ENCODE measurements at regions not wholly inside any gene's neighbourhood (a gene's known extent, or its start where the extent isn't known, plus 50 kb on each side); places are given as distances from the start of the nearest gene placed in this dataset.
"Not testable (repeated sequence)": the region's sequence is repeated elsewhere in the genome, so short reads cannot be mapped to it uniquely, and the experiment has no call there.

DNA sequence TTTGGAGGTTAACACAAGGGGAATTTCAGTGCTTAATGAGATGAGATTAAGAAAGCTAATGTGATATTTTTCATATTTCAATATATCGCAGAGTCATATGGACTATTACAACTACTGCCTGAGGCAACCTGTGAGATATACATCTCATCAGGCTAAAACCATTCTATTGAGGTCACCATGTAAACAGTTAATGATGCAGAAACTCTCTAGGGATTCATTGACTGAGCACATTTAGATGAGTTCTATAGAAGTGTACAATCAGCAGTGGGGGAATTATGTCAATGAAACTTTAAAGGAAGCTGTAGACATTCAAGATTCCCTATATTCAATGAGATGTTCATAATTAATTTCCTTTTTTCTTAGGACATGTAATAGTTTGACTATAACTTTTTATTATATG lies 687.4 kb upstream of the SYT4 start:
- intact Hi-C loops (cut with DNase I), result no loop called here
- DNase-seq, result no peak
- ATAC-seq (ENCODE audit: poor library complexity), result no peak

DNA sequence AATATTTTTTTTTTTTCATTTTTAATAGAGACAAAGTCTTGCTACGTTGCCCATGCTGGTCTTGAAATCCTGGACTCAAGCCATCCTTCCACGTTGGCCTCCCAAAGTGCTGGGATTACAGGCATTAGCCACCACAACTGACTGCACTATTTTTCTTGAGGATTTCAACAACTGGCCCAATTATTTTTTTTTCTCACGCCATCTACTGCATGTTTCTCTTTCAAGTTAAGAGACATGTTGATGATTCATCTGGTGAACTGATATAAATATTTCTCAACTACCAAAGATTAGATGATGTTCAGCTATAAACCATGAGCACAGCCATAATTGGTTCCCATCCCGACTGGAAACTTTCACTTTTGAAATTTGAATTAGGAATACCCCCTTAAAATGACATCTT lies 688.4 kb upstream of the SYT4 start:
- ATAC-seq (ENCODE audit: poor library complexity) (no peak), DNase-seq (no peak)
- intact Hi-C loops (cut with DNase I), result no loop called here

DNA sequence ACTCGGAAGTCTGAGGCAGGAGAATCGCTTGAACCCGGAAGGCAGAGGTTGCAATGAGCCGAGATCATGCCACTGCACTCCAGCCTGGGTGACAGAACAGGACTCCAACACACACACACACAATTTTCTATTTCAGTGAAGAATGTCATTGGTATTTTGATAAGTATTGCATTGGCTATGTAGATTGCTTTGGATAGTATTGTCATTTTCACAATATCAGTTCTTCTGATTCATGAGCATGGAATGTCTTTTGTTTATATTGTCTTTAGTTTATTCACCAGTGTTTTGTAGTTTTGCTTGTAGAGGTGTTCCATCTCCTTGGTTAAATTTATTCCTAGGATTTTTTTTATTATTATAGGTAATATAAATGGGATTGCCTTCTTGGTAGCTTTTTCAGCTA lies 693.4 kb upstream of the SYT4 start:
- DNase-seq, result no peak
- intact Hi-C loops (cut with DNase I), result no loop called here
- ATAC-seq (ENCODE audit: poor library complexity), result no peak

DNA sequence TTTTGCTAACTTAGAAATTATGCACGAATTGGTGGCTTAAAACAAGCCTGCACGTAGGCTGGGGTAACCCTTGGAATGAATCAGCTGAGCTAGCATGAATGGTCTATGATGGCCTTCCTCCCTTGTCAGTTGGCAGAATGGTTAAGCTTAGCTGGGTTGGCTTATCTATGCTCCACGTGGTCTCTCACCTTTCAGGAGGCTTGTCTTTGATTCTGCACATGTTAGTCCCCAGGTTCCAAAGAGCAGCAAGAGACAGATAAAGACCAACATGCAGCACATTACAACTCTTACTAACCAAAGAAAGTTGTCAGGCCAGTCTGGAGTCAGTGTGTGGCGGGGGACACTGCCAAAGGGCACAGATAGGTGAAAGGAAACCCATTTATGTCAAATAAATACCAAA lies 700.9 kb upstream of the SYT4 start:
- intact Hi-C loops (cut with DNase I), result loop anchor here (5.0 kb wide), 1 partner anchor 56 kb away; no protein-coding TSS in a partner anchor
- DNase-seq (no peak), ATAC-seq (ENCODE audit: poor library complexity) (no peak)

DNA sequence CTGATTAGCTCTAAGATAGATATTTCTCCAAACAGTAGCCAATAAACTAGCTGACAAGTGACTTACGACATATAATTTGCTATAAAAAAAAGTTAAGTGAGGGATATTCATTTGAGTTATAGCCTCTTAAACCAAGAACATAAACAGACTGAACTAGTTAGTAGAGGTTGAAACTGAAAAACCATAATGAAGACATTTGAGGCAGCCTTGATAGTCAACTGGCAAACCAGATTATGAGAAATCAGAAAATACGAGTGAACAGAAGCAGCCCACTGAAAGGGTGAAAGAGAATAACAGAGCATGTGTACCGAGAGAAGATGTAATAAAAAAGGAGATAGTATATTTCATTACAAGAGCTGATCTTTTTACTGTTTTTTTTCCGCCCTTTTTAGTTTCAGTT lies 698.1 kb upstream of the SETBP1 start:
- DNase-seq (no peak), ATAC-seq (ENCODE audit: poor library complexity) (no peak)
- intact Hi-C loops (cut with DNase I), result no loop called here

DNA sequence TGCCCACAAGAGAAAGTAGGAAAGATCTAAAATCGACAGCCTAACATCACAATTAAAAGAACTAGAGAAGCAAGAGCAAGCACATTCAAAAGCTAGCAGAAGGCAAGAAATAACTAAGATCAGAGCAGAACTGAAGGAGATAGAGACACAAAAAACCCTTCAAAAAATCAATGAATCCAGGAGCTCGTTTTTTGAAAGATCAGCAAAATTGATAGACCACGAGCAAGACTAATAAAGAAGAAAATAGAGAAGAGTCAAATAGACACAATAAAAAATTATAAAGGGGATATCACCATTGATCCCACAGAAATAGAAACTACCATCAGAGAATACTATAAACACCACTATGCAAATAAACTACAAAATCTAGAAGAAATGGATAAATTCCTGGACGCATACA lies 693.6 kb upstream of the SETBP1 start:
- DNase-seq; intact Hi-C loops (cut with DNase I); ATAC-seq (ENCODE audit: poor library complexity): not testable (repeated sequence)

DNA sequence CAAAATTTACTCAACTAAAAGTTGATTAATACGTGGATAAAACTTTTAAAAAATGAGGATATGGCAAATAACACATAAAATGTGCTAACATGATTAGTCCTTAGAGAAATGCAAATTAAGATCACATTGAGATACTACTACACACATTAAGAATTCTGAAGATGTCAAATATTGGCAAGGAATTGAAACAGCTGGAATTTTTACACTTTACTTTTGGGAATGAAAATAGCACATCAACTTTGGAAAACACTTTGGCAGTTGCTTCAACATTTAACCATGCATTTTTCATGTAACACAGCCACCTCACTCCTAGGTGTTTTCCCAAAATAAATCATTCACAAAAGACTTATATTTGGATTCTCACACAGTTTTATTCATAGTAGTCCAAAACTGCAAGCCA lies 687.9 kb upstream of the SETBP1 start:
- ATAC-seq (ENCODE audit: poor library complexity), result no peak
- intact Hi-C loops (cut with DNase I), result no loop called here
- no peak for DNase-seq

DNA sequence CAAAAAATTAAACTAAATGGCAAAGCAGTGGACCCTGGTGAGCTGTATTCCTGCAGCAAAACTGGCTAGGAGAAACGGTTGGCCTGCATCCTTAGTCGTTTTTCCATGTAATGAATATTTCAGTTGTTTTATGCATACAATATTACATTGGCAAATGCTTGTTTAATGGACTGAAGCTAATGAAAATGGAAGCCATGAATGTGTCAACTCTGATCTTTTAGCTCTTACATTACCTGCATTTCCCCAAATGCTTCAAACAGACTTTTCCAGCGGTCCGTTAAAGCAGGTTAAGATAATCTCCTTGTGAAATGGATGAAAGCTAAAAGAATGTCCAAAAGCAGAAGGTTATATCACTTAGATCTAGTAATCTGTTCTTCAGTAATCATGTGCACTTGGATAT lies 686.3 kb upstream of the SETBP1 start:
- intact Hi-C loops (cut with DNase I), result no loop called here
- no peak for DNase-seq
- no peak for ATAC-seq (ENCODE audit: poor library complexity)

DNA sequence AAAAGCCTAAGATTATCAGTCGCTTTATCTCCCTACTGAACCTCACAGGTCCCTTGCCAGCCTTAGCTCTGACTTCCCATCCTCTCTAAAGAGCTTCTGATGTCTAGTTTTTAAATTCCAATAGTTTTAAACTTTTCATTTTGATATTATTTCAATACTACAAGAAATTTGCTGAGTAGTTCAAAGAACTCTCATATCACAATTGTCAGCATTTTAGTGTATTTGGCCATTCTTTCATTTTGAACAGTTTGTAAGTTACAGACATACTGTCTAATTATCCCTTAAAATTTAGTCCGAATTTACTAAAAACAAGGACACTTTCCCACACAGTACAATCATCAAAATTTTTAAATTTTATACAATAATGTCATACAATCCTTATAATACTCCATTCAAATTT lies 666.8 kb upstream of the SETBP1 start:
- no peak for DNase-seq
- intact Hi-C loops (cut with DNase I), result no loop called here
- no peak for ATAC-seq (ENCODE audit: poor library complexity)

DNA sequence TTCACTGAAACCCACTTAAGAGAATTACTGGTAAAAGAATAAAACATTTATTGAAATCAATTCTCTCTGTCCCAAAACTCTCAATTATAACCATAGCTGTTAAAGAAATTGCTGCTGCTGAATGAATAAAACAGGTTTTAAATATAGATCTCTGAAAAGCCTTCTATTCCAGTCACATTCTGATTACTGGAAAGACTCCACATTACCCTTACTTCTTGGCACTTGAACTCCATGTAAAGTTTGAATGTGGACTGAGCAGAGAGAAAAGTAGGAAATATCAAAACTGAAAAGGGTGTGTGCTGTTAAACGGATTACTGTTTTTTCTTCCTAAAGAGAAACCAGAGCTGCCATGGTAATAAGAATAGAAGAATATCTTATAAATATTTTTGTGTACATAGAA lies 655.3 kb upstream of the SETBP1 start:
- ATAC-seq (ENCODE audit: poor library complexity) (no peak), DNase-seq (no peak)
- intact Hi-C loops (cut with DNase I), result no loop called here

DNA sequence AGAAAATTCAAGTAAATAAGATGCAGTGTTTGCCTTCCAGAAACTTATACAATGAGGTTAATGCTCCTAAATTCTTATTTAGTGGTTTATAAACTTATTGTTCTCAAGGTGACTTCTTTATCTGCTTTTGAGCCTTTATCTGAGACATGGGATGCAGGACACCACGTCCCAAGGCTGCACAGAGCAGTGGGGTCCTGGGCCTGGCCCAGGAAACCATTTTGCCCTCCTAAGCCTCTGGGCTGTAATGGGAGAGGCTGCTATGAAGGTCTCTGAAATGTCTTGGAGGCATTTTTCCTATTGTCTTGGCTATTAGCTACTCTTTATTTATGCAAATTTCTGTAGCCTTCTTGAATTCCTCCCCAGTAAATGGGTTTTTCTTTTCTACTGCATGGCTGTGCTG lies 652.6 kb upstream of the SETBP1 start:
- no peak for DNase-seq
- intact Hi-C loops (cut with DNase I), result no loop called here
- ATAC-seq (ENCODE audit: poor library complexity), result no peak

DNA sequence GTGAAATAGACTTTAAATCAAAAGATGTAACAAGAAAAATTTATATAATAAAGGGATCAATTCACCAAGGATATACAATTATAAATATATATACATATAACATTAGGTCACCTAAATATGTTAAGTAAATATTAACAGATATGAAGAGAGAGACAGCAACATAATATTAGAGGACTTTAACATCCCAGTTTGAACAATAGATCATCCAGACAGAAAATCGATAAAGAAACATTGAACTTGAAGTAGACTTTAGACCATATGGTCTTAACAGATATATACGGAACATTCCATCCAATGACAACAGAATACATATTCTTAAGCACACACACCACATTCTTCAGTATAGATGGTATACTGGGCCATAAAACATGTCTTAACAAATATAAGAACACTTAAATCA lies 649.6 kb upstream of the SETBP1 start:
- DNase-seq (no peak), ATAC-seq (ENCODE audit: poor library complexity) (no peak)
- intact Hi-C loops (cut with DNase I), result no loop called here

DNA sequence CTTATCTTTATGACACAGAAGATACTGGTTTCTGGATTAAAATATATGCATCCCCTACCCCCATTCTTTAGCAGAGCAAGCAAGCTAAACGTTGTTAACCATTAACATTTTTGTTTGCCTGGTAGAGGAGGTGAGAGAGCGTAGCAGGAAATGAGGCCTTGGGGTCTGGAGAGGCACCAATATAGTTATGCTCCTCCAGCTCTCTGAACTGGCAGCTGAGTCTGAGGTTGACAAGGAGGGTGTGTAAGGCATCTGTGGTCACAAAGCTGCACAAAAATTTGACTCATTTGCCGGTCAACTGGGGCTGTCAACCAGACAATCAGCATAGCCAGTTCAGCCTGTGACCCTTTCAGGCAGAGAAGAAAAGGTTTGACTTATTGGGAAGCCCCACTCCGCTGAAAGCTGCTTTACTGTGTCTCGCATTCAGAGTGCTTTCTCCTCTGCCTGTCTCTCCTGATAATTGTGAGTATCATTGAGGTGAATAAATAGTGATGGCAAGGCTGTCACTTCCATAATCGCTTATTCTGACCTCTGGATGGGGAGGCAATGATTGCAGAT lies 647.5 kb upstream of the SETBP1 start:
- DNase-seq, result no peak
- no peak for ATAC-seq (ENCODE audit: poor library complexity)
- intact Hi-C loops (cut with DNase I), result no loop called here

DNA sequence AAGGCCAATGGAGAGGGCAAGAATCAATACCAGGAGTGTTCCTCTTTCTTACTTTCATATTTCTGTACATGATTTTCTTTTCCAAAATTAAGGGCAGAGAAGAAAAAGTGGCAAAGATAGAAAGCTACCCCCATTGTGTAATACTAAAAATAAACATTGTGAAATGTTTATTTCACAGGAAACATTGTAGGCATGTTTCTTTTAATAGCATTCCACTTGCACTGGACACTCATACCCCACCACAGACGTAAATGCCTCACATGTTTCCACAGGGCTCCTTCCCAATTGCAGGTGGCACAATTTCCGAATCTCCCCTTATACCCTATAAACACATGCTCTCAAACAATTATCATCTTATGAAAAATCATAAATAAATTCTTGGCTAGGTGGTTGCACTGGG lies 645.1 kb upstream of the SETBP1 start:
- ATAC-seq (ENCODE audit: poor library complexity), result no peak
- intact Hi-C loops (cut with DNase I), result no loop called here
- no peak for DNase-seq

DNA sequence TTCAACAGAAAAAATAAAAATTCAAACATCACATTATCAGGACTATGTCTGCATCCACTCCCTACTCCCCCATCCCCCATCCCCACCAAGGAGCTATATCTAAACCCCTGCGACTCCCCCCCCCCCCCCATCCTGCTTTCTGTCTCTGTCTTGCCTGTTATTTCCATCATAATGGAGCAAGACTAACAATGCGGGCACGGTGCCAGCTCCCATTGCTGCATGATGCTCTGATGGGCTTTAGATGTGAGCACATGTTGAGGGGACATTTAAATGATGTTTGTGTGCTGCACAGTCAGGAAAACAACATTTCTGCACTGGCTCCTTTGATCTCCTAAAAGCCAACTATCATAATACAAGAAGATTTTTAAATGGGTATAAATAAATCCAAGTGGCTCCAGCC lies 644.2 kb upstream of the SETBP1 start:
- DNase-seq (peak; percentile 57), ATAC-seq (ENCODE audit: poor library complexity) (no peak)
- intact Hi-C loops (cut with DNase I), result no loop called here

DNA sequence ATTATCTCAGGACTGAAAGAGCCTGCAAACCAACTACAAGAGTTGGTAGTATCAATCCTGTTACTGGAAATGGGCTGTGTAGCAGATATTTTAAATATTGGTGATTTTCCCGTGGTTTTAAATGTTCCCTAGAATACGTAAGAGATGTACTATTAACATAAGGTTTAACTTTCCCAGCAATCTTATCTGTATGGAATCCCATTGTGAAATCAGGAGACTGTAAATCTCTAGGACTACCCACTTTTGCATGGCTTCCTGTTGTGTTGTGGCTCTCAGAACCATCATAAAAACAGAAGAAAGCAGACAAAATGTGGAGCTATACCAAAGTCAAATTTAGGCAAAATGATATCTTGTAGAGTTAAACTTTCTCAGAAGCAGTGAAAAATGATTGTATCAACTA lies 641.5 kb upstream of the SETBP1 start:
- intact Hi-C loops (cut with DNase I), result no loop called here
- DNase-seq (no peak), ATAC-seq (ENCODE audit: poor library complexity) (no peak)

DNA sequence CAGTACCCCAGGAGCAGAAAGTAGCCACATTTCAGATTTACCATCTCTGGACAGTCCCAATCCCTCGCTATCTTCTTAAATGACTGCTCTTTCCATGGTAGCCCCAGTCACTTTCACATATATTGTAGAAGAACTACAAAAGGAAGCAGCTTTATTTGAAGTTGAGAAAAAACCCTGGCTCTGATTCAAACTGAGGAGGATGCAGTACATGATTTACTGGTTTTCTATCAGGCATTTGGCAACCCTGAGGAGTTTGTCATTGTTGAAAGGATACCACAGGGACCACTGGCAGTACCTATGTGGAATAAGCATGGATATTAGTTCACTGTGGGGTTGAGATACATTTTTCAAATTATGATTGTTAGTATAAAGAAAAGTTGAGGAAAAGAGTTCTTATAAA lies 640.9 kb upstream of the SETBP1 start:
- intact Hi-C loops (cut with DNase I), result no loop called here
- ATAC-seq (ENCODE audit: poor library complexity) (no peak), DNase-seq (no peak)

DNA sequence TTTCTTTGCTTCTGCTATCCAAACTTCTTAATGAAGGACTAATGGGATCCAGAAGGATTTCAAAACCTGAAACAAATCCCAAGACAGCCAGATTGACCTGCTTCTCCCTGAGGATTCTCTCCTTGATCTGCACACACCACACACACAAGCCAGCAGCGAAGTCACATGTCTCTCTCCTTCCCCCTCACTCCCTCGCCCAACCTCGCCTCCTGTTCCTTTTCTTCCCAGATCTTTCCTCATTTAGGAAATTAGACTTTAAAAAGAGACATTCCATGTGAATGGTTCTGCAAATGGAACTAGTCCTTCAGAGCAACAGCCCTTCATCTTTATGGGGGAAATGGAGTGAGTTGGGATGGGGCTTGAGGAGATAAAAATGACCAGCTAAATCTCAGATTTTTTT lies 639.1 kb upstream of the SETBP1 start:
- ATAC-seq (ENCODE audit: poor library complexity) (no peak), DNase-seq (no peak)
- intact Hi-C loops (cut with DNase I), result no loop called here

DNA sequence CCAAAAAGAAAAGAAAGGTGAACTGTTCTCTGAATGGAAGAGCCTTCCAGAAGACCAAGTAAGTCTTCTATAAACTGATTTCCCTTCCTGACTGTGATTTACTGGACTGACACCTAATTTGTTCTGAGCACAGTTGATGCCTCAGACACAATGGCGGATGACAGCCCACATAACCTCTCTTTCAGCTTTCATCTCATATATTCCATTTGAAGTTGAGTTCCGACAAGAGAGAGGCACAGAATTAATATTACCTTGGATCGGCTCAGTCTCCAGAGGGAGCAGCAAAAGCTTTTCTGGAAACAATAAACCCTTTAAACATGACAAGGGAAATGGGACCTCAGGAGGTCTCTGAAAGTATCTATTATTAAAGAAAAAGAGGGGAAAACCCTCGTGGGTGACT lies 638.7 kb upstream of the SETBP1 start:
- intact Hi-C loops (cut with DNase I), result no loop called here
- ATAC-seq (ENCODE audit: poor library complexity) (no peak), DNase-seq (no peak)

DNA sequence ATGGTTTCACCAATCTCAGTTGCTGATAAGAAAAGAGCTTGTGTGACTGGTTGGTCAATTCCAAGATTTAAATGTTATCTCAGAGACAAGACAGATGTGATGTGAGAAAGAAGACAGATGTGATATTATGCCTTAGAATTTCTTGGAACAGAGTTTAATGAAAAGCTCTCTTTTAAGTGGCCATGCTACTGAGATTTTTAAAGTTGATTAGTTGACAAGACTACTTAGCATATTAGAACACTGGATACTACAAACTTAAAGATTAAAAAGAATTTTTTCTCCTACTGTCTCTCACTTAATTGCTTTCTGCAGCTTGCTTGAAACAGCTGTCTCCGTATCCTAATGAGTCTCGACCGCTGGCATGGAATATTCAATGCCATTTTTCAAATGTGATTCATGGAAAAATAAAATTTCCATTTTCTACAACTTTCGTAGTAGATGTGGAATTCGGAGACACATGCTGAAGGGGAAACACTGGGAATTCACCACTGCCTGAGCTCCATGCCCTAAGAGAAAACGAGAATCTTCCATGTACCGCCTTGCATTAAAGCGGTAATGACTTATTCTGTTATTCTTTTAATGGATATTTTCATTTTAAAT lies 634.2 kb upstream of the SETBP1 start:
- intact Hi-C loops (cut with DNase I), result no loop called here
- no peak for DNase-seq
- no peak for ATAC-seq (ENCODE audit: poor library complexity)

DNA sequence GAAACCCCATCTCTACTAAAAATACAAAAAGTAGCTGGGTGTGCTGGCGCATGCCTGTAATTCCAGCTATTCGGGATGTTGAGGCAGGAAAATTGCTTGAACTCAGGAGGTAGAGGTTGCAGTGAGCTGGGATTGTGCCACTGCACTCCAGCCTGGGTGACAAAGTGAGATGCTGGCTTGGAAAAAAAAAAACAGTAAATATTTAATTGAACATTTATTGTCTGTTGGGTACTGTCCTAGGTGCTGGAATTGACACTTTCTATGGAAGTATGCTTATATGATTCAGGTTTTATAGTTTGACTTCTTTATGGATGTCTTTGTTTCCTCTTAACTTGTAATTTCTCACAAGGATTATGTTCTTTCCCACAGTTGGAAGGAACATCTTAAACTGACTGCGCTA lies 633.1 kb upstream of the SETBP1 start:
- no peak for ATAC-seq (ENCODE audit: poor library complexity)
- intact Hi-C loops (cut with DNase I), result no loop called here
- DNase-seq, result no peak

Data from Right ventricle myocardium superior (tissue), 1 donor.